ENCODE measurements at regions not wholly inside any gene's neighbourhood (a gene's known extent, or its start where the extent isn't known, plus 50 kb on each side); places are given as distances from the start of the nearest gene placed in this dataset.

DNA sequence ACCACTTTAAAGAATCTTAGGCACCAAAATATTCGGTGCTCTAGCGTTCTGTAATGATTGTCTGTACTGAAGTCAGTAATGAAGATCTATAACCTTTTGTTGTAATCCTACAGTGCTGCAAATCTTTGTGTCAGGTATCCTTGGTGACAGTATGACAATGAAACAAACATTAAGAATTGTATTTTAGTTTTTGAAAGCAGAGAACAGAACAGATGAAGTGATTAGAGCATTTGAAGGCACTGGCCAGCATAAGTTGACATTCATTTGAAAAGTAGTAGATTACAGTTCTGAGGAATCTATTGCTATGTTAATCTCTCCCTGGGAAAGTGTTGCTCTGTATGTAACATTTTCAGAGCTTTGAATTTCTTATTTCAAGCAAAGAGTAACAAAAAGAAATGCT, 451.2 kb downstream of the NUP35 start:
- ChIA-PET POLR2A (no interaction called here), CTCF (no interaction called here)
- Histone ChIP-seq H3K27me3 (ENCODE audit: control insufficient read depth, insufficient read depth, low read length) (no peaks in the 10 kb centered on the region), H3K4me3 (ENCODE audit: low read depth, low read length) (no peak overlapping the region), H3K36me3 (ENCODE audit: control insufficient read depth, insufficient read depth, low read length) (no peaks in the 10 kb centered on the region)
- no peak for DNase-seq (ENCODE audit: low read depth)
- TF ChIP-seq, protein P1, sequence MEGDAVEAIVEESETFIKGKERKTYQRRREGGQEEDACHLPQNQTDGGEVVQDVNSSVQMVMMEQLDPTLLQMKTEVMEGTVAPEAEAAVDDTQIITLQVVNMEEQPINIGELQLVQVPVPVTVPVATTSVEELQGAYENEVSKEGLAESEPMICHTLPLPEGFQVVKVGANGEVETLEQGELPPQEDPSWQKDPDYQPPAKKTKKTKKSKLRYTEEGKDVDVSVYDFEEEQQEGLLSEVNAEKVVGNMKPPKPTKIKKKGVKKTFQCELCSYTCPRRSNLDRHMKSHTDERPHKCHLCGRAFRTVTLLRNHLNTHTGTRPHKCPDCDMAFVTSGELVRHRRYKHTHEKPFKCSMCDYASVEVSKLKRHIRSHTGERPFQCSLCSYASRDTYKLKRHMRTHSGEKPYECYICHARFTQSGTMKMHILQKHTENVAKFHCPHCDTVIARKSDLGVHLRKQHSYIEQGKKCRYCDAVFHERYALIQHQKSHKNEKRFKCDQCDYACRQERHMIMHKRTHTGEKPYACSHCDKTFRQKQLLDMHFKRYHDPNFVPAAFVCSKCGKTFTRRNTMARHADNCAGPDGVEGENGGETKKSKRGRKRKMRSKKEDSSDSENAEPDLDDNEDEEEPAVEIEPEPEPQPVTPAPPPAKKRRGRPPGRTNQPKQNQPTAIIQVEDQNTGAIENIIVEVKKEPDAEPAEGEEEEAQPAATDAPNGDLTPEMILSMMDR (IDR thresholded peaks at IDR 0.05; ENCODE audit: insufficient read depth, low read depth, low read length): no peak

- POLR2A ChIA-PET: no interaction called here
- CTCF ChIA-PET: no interaction called here
- DNase-seq (ENCODE audit: low read depth): no peak
Observed at GRCh38 chr2:183579686-183580085, 455.4 kb downstream of the NUP35 start.

GRCh38 chr2:183592271-183592670, 468.0 kb downstream of the NUP35 start:
- TF ChIP-seq, protein P1 (IDR thresholded peaks at IDR 0.05; ENCODE audit: insufficient read depth, low read depth, low read length): no peak
- POLR2A ChIA-PET: no interaction called here

More at GRCh38 chr2:183579686-183580085, 455.4 kb downstream of the NUP35 start:
- no peak overlapping the region for H3K4me3 ChIP-seq (ENCODE audit: low read depth, low read length)
- TF ChIP-seq, protein P1 (IDR thresholded peaks at IDR 0.05; ENCODE audit: insufficient read depth, low read depth, low read length): no peak
- no peaks in the 10 kb centered on the region for H3K27me3 ChIP-seq (ENCODE audit: control insufficient read depth, insufficient read depth, low read length)
- H3K36me3 ChIP-seq (ENCODE audit: control insufficient read depth, insufficient read depth, low read length): no peaks in the 10 kb centered on the region

DNA sequence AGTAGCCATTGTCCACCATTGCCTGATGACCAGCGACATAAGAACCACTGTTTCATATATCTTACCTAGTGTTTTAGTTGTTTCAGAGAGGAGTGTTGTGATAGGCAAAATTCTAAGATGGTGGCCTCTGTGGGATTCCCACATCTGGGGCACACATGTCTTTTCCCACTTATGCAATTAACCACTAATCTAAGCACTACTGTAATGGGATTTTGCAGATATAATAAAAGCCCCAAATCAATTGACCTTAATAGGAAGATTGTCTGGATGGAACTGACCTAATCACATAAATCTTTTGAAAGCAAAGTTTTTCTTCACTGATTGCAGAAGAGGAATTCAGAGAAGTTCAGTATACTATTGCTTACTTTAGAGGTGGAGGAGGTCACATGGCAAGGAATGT, 469.9 kb downstream of the NUP35 start:
- Histone ChIP-seq H3K36me3 (ENCODE audit: control insufficient read depth, insufficient read depth, low read length) (no peaks in the 10 kb centered on the region), H3K4me3 (ENCODE audit: low read depth, low read length) (no peak overlapping the region), H3K27me3 (ENCODE audit: control insufficient read depth, insufficient read depth, low read length) (no peaks in the 10 kb centered on the region)
- TF ChIP-seq, protein P1 (IDR thresholded peaks at IDR 0.05; ENCODE audit: insufficient read depth, low read depth, low read length): no peak
- POLR2A ChIA-PET: no interaction called here
- DNase-seq (ENCODE audit: low read depth): no peak
- CTCF ChIA-PET: no interaction called here

More at GRCh38 chr2:183592271-183592670, 468.0 kb downstream of the NUP35 start:
- Histone ChIP-seq H3K4me3 (ENCODE audit: low read depth, low read length) (no peak overlapping the region), H3K27me3 (ENCODE audit: control insufficient read depth, insufficient read depth, low read length) (no peaks in the 10 kb centered on the region), H3K36me3 (ENCODE audit: control insufficient read depth, insufficient read depth, low read length) (no peaks in the 10 kb centered on the region)
- CTCF ChIA-PET: no interaction called here
- DNase-seq (ENCODE audit: low read depth): no peak

DNA sequence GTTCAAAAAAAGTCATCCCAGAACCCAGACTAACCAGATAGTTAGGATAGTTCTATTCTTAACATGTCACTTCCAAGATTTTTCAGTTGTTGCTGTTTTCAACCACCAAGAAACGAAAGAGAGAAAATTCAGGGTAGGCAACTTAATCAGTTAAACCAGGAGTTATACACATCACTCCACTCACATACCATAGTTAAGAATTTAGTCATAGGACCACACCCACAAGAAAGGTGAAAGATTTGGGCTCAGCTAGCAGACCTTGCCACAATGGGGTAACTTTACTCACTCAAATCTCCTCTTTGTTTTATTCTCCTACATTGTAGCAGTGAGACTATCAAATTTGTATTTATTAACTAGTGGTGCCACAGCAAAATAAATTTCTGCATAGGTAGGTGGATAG, 473.6 kb downstream of the NUP35 start:
- Histone ChIP-seq H3K36me3 (ENCODE audit: control insufficient read depth, insufficient read depth, low read length) (no peaks in the 10 kb centered on the region), H3K27me3 (ENCODE audit: control insufficient read depth, insufficient read depth, low read length) (no peaks in the 10 kb centered on the region), H3K4me3 (ENCODE audit: low read depth, low read length) (no peak overlapping the region)
- DNase-seq (ENCODE audit: low read depth): no peak
- TF ChIP-seq, protein P1 (IDR thresholded peaks at IDR 0.05; ENCODE audit: insufficient read depth, low read depth, low read length): no peak
- ChIA-PET POLR2A (no interaction called here), CTCF (no interaction called here)

Data from BJ (cell line).